CD4-positive, alpha-beta T cell treated with Interleukin-4 for 1 hour (primary cell): ENCODE measurements at regions not wholly inside any gene's neighbourhood (a gene's known extent, or its start where the extent isn't known, plus 50 kb on each side); places are given as distances from the start of the nearest gene placed in this dataset.

ENCODE experiments used
- DNase-seq, 2 donors: peaks; one replicate each; pipeline ENCODE4 v3.0.0-alpha.2; 2020 to 2022

DNA sequence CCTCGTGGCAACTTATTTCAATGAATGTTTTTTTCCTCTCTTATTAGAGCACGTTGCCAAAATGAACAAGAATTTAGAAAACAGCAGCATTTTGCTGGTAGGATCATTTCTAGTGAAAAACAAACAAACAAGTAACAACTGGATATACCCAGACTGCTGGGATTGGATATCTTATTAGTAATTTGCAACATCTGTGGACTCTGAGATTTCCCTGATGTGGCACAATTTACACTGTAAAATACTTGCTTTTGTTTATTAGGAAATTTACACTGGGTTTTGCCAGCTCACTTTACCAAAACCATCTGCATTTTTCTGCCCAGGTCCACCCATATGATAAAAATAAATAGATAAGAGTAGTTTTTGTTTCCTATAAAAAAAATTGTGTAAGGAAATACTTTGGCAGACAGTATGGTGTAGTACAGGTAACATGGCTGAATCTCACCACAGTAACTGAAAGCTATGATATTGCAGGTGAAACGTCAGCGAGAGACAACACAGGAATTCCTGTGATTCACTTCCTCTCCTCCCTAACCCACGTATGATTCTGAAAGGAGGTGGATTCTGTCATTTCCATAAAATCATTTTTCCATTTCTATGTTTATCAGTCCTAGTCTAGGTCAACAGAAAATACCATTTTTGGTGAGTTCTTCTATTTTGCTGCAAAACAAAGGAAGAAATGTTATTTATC is 176.2 kb upstream of the NOVA1 start:
- no peak for DNase-seq

DNA sequence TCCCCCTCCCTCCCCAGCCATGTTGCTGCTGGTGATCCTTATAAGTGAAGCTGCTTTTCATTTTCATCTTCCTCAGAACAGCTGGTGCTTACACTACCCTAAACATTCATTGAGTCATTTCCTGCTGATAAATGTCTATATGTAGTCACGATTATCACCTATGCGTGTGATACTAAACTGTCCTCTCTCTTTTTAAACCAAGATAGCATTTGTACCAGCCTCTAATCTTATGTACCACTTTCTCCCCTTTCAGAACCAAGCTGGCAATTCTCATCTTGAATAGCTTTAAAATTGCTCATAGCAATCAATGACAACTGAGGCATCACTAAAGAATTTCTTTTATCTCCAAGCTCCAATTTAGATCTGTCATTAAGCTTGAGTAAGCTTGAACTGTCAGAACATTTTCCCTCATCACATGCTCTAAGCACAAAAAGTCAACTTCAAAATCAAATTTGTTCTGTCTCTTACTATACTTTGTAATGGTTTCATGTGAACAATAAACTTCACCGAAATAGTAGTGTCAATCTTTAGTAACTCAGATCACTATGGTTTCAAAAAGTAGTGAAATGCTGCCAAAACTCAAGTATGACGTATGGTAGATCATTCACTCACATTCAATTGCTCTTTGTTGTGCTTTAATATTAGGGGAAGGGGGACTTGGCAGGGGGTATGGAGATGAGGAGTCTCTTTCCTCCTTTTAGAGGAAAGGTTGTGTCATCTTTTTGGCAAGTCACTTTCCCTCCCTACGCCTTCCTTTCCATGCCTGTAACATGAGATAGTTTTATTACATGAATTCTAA is 178.1 kb upstream of the NOVA1 start:
- no peak for DNase-seq

DNA sequence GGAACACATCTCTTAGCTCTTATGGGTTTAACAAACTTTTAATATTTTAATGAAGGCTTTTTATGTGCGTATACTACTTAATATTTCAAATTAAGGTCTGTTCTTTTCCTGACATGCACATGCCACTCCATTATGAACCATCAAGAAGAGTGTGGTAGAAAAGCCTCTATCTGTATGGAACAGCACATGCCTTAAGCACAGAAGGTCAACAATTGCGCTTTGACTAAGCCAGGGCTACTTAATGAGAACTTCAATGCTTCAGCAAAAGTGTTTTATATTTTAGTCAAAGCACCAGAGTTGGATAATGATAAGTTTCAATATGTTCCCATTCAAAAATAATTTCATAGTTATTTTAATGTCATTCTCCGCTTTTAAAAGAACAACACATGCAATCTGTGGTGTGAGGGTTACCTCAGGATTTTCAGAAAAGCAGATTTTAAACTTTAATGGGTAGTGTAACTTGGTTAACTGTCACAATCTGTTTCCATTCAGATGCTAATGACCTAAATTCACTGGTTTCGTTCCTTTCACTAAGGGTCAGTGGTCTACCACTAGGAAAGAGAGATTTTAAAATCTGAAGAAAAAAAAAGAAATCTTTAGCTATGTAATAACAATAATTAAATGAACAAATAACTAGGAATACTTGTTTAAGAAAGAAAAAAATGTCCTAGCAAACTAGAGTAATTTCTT is 193.4 kb upstream of the NOVA1 start:
- no peak for DNase-seq

DNA sequence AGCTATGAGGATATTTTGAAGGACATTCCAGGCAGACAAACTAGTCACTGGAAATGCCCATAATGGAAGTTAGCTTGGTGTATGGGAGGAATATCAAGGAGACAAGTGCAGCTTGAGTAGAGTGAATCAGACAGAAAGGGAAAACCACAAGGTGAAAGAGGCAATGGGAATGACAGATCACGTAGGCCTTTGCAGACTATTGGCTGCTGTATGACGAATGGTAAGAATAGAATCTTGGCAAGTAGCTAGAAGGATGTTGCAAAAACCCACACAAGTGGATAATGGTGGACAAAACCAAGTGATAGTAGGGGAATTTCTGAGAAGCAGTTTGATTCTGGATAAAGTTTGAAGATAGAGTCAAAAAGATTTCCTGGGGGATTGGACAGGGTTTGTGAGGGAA is 196.9 kb upstream of the NOVA1 start:
- no peak for DNase-seq

DNA sequence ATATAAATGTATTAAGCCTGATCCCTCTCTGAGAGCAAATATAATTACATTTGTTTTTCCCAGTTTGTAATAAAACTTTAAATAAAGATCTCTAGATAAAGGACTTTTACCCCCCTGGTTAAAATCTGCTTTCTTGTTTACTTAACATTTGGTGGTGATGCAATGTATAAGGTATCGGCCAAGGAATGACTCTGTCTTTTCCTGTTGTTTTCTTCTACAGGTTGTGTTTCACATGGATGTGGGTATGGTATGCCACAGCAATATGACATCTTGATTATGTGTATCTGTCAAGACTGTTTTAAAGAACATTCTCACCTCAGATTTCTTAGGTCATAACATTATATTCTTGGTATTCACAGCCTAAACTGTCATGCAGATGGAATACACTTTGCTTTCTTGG is 210.6 kb upstream of the NOVA1 start:
- DNase-seq = no peak

DNA sequence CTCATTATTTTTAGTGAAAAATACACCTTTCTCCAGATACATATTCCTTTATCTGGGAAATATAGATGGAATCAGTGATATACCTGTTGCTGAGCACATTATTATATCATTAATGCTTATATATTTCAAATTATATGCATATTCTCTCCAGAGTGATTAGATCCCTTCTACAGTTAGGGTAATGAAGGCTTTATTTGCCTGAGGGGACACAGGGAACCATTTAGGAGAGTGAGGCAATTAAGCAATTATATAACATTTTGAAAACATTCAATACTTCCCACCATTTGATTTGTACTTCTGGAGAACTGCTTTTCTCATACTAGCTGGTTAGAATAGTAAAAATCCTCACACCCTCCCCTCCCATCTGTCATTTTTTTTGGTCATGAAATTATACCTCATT is 212.8 kb upstream of the NOVA1 start:
- DNase-seq = no peak

DNA sequence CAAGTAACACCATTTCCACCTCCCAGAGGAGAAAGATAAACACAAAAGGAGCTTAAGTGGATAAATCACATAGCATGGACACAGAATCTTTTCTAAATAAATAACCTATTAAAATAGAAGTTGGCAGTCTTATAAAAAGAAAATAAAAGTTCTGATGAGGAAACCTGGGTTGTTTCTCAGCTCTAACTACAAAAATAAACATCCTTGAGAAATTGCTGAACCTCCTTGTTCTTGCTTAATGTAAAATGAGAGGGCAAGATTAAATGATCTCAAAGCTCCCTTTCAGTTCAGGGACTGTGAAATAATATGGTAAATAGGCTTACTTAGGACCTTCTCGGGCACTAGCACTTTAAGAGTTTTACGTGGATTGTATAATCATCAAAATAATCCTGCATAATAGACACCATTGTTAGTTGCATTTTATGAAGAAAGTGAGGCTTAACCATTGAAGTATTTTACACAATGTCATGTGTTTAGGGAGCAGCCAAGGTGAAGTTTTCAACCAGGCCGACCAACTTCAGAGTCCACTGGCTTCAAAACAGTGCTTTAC is 214.0 kb upstream of the NOVA1 start:
- no peak for DNase-seq

DNA sequence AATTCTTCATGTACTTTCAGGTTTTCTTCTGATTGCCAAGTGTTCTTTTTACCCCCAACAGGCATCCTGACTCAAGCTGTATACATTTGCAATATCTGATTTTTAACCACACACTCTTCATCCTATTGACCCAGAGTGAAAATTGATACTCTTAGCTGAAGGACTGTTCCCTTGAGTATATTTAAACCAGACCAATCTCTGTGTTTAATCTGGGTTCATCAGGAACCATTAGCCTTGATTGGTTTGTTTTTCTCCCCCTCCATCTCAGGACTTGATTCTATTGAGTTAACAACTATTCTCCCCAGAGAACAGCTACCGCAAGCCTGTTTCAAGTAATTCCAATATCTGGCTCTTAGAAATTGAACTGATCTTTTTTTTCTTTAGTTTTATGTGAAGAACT is 222.3 kb upstream of the NOVA1 start:
- DNase-seq = no peak

DNA sequence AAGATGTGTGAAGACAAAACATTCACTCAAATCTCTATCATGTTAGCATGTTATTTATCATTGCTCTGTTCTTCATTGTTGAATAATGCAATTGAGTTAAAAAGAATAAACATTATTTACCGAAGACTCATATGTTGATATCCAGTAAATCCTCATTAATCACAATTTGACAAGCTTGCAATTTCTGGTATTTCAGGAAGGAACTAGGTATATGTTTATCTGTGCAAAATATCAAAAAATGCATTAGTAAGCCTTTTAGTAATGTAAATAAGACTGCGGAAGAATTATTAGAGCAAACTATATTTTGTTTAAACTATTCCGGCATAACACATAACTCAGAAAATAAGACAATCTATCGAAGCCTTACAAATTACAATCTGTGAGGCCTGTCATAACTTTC is 222.7 kb upstream of the NOVA1 start:
- no peak for DNase-seq

DNA sequence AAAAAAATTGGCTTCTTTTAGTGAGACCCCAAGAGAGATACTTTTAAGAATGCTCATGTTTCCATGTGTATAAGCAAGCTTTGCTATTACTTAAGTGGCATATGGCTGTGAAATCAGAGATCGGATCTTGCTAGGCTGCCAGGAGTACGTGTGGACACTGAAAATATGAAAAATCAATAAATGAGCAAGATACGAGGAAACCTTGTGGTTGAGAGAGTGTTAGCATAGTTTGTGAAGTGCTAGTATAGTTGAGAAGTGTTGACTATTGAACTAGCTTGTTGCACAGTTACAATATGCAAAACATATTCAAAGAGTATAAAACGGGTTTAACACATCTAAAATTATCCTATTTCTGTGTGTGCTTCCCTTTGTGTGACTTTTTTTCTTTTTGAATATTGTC is 230.9 kb upstream of the NOVA1 start:
- DNase-seq = no peak

DNA sequence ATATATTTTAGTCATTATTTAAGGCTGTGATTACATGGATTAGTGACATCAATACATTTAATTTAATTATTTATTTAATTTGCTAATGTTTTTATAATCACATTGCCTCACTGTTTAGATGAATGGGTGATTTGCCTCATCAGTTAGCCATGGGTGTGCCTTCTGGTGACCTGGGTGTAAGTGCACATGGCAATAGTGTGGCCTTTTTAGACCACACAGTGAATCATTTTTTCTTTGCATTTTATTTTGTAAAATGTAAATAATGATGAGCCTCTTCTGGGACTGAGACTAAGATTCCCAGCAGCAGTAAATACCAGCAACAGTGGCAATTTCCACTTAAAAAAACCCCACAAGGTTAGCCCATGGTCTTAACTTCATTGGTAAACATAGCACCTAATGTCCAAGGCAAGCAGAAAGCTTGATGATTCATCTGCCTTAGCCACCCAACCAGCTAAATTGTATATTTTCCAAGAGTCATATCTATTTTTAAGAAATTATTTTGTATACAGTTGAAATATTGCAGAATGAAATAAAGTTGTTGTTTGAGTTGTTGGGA is 235.9 kb upstream of the NOVA1 start:
- no peak for DNase-seq

DNA sequence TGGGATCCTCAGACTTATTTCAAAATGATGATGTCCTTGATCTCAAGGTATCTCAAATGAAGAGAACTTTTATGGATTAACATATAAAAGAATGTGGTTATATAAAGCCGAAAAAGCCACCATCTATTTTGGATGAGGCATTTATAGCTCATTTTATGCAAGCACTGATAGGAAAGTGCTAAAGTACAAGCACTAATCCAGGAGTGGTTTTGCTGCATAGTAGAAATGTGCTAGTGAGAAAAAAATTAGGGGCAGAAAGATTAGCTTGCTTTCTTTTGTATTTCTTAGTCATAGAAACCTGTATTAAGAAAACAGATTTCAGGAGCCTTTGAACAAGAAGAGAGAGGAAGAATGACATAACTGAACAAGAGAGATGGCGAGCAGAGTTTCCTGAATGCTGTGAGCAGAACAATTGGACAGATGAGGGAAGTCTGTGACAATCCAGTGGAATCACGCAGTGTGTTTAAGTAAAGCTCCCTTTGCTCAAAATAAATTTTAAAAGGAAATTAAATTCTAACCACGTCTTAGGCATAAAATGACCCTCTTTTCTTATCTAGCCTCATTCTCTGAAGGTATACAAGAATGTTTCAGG is 238.2 kb upstream of the NOVA1 start:
- no peak for DNase-seq

DNA sequence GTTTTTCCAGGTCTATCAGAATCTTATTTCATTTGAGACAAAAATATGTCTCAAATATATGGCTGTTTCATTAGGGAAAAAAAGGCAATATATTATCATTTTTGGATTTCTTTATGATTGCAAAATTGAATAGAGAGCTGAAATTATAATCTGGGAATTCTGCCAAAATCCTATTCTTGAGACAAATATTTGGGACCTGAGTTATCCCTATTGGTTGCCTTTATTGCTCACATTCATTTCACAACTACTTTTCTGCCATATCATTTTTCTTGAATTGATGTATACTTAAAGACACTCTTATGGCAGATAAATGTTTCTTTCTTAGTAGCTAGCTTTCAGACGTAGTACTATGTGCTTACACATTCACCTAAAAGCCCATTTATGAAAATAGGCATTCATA is 241.6 kb upstream of the NOVA1 start:
- no peak for DNase-seq

DNA sequence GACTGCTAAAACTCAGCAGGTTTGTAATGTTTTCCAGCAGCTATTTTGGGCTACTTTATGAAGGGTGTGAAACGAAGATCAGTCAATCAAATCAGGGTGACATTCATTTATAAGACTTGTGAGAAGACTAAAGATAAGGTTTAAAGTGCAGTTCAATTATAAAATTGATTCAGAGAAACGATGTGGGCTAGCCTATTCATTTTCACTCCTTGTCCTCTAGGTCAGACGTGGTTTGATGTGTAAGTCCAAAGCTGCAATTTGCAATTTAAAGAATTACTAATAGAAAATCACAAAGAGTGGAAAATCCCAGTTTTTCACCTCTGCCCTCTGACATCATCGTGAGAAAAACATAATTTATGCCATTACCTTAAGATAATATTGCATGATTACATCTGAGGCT is 243.5 kb upstream of the NOVA1 start:
- no peak for DNase-seq

DNA sequence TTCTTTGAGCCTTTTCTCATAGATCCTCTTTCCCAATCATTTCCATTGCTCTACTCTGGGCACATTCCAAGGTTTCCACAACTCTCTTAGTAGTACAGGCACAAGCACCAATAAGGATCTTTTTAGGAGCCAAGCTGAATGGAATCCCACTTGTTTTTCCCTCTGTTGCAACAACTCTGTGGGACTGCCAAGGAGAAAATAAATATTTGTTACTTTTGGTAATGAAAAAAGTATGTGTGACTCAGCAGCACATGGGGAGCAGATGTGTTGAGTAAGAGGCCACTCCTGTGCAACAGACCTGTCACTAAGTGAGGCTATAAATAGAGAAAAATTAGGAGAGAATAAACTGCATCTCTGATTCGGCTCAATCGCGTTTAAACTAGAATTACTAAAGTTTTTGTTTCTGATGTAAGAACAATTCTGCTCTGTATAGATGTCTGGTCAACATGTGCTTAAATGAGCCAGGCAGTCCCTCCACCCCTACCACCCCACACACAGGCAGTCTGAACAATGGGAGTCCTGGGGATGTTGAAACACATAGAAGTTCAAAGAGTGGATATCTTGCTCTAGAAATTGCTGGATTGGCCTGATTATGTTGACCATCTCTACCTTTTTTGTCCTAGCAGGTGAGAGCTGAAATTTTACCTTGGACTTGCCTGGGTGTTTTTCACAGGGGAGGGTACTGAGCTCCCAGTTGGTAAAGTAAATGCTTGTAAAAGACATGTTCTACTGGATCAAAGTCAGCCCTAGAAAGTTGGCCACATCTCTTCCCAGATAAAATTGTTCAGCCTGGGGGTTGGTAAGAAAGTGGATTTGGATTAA is 244.3 kb upstream of the NOVA1 start:
- no peak for DNase-seq

DNA sequence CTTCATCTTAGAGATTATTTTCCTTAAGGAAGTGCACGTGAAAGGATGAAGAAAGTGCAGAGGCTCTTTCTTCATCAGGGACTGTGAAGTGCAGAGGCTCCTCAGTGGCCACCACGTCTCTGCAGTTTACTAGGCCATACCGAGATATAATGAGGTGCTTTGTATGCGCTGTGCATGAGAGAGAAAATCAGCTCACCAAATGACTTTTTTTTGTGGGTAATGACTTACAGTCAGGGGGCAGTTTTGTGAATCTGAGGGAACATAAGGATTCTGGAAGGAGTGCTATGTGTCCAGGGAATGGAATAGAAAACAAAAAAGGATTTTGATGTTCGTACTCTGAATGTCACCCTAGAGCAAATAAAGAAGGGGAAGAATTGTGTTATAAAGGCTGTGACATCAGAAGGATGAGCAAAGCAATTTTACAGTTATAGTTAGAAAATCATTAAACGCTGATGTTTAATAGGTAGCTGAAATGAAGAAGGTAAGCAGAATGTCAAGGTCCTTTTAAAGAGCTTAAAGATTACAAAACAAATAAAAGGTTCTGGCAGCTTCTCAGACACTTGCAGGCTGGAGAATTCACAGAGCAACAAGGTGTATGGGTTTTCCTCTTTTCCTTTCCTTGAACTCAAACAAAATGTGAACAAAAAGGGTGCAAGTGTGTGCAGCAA is 247.5 kb upstream of the NOVA1 start:
- no peak for DNase-seq

DNA sequence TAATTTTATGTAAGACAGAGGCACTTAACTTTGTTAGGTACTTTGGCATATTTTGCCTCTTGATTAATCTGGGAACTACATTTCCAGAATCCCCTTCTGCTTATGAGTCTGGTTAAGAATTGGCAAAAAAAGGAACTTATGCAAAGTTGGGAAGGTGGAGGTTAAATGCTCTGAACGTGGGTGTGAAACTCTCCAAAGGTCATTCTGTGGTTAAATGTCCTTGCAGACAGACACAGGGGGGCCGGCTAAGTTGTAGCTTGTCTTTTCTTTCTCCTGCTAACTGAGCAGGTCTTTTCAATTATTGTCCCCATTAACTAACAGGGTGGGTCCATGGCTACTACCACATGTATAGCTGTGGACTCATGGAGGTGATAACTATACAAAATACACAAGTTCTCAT is 248.6 kb upstream of the NOVA1 start:
- DNase-seq = no peak

DNA sequence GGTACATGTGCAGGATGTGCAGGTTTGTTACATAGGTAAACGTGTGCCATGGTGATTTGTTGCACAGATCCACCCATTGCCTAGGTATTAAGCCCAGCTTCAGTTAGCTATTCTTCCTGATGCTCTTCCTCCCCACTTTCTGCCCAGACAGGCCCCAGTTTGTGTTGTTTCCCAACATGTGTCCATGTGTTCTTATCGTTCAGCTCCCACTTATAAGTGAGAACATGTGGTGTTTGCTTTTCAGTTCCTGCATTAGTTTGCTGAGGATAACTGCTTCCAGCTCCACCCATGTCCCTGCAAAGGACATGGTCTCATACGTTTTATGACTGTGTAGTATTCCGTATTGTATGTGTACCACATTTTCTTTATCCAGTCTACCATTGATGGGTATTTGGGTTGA is 251.7 kb upstream of the NOVA1 start:
- DNase-seq = no peak

DNA sequence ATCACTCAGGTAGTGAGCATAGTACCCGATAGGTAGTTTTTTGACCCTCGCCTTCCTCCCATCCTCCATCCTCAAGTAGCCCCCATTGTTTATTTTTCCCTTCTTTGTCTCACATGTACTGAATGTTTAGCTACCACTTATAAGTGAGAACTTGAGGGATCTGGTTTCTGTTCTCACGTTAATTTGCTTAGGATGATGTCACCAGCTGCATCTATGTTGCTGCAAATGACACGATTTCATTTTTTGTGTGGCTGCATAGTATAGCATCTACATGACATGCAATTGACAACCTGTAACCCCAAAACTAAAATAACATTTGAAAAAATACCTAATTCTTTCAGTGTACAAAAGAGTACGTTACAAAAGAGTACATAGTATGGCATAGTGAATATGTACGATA is 254.0 kb upstream of the NOVA1 start:
- no peak for DNase-seq

DNA sequence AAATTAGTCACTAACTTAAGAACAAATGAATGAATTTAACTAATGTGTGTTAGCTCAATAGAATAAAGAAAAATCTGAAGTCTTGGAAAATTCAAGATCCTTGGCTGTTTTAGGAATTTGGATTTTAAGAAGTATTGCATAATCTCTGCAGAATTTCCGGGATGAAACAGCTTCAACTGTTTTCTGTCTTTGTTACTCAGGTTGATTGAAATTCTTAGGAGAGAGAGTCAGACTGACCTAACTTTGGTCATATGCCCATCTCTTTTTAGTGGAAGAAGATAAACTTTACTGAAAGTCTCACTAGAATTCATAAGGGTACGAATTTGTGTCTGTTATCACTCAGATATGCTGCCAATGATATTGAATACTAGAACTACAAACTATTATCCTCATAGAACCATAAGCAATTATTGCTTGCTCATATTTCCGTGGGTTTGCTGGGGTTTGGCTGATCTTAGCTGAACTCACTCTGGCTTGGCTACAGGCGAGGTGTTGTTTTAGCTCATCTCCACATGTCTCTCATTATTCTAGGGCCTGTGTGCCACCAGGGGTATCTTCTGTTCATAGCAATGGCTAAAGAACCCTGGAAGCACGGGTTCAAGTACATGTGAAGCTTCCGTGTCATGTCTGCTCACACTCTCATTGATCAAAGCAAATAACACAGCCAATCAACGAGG is 257.4 kb upstream of the NOVA1 start:
- DNase-seq = no peak
